ENCODE measurements at regions not wholly inside any gene's neighbourhood (a gene's known extent, or its start where the extent isn't known, plus 50 kb on each side); places are given as distances from the start of the nearest gene placed in this dataset.

- TF ChIP-seq, protein P1, sequence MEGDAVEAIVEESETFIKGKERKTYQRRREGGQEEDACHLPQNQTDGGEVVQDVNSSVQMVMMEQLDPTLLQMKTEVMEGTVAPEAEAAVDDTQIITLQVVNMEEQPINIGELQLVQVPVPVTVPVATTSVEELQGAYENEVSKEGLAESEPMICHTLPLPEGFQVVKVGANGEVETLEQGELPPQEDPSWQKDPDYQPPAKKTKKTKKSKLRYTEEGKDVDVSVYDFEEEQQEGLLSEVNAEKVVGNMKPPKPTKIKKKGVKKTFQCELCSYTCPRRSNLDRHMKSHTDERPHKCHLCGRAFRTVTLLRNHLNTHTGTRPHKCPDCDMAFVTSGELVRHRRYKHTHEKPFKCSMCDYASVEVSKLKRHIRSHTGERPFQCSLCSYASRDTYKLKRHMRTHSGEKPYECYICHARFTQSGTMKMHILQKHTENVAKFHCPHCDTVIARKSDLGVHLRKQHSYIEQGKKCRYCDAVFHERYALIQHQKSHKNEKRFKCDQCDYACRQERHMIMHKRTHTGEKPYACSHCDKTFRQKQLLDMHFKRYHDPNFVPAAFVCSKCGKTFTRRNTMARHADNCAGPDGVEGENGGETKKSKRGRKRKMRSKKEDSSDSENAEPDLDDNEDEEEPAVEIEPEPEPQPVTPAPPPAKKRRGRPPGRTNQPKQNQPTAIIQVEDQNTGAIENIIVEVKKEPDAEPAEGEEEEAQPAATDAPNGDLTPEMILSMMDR (IDR thresholded peaks at IDR 0.05) = no peak
- no peak for TF ChIP-seq POLR2A (IDR thresholded peaks at IDR 0.05)
These were observed 311.5 kb upstream of the PTGER4 start for GRCh38 chr5:40368200-40368599.
